PC-3 (cell line): ENCODE measurements at regions not wholly inside any gene's neighbourhood (a gene's known extent, or its start where the extent isn't known, plus 50 kb on each side); places are given as distances from the start of the nearest gene placed in this dataset.

ENCODE experiments used
- CTCF ChIP-seq: fragments of 300-600 bp; sonication (generic); conservative IDR thresholded peaks from 2 replicates; pipeline ENCODE4 v1.5.1; 2017; ENCODE audit warnings: antibody characterized with exemption, low read depth, mild to moderate bottlenecking, low read length
- EZH2 ChIP-seq: fragments of 300-600 bp; sonication (generic); IDR thresholded peaks from one replicate; pipeline ENCODE4 v1.6.1; 2017; ENCODE audit warnings: antibody characterized with exemption, mild to moderate bottlenecking, low read length; ENCODE audit not compliant: unreplicated experiment
- EZH2phosphoT487 ChIP-seq: fragments of 300-600 bp; sonication (generic); IDR thresholded peaks from 2 replicates; pipeline ENCODE4 v1.6.1; 2018; ENCODE audit warnings: mild to moderate bottlenecking, antibody characterized with exemption, low read length, borderline replicate concordance

- no peak for TF ChIP-seq CTCF
- no peak for TF ChIP-seq EZH2
- TF ChIP-seq EZH2phosphoT487, result no peak
Measured at GRCh38 chr4:155612074-155612473, 54.6 kb upstream of the GUCY1A1 start.
